VCaP (cell line): ENCODE measurements at regions not wholly inside any gene's neighbourhood (a gene's known extent, or its start where the extent isn't known, plus 50 kb on each side); places are given as distances from the start of the nearest gene placed in this dataset.

ENCODE experiments used
- H3K27ac ChIP-seq: fragments of 450-650 bp; 2 replicates; pipeline ENCODE4 v1.5.1; 2017
- CTCF ChIP-seq: fragments of 450-650 bp; conservative IDR thresholded peaks from 2 replicates; pipeline ENCODE4 v1.5.1; 2017; ENCODE audit warnings: mild to moderate bottlenecking, moderate library complexity

- no peak for TF ChIP-seq CTCF
- no peak overlapping the region for H3K27ac ChIP-seq
Measured at GRCh38 chr21:32065654-32066053, 192.8 kb downstream of the HUNK start.

GRCh38 chr21:32064281-32064910, 191.6 kb downstream of the HUNK start:
- no peak for TF ChIP-seq CTCF
- H3K27ac ChIP-seq: no peak overlapping the region

GRCh38 chr21:32062591-32063227, 189.9 kb downstream of the HUNK start:
- no peak overlapping the region for H3K27ac ChIP-seq
- no peak for TF ChIP-seq CTCF

DNA sequence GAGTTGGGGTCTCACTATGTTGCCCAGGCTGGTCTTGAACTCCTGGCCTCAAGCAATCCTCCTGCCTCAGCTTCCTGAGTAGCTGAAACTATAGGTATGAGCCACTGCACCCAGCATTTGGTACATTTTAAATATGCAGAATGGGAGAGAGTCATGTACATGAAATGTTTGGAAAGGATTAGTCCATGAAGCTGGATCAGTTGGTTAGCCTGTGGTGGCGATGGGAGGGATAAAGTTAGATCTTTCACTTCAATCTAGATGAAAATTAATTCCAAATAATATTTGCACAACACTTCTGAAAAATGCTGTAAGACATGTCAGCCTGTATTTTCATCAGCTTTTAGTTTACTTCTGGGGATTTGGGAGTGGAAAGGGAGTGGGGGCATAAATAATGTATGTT, 188.9 kb downstream of the HUNK start:
- no peak overlapping the region for H3K27ac ChIP-seq
- no peak for TF ChIP-seq CTCF

DNA sequence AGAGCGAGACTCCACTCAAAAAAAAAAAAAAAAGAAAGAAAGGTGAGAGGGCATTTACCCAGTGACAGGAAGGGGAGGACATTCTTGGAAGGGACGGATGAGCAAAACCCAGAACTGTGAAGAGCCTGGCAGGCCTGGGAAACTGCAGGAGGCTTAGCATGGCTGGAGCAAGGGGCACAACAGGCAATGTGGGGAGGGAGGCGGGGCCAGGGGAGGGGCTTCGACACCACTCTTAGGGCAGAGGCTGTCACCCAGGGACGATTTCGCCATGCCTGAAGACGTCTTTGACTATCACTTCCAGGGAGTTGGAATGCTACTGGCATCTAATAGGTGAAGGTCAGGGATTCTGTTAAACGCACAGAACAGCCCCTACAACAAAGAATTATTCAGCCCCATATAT, 184.0 kb downstream of the HUNK start:
- no peak overlapping the region for H3K27ac ChIP-seq
- no peak for TF ChIP-seq CTCF

GRCh38 chr21:32055305-32055704, 182.5 kb downstream of the HUNK start:
- H3K27ac ChIP-seq: no peak overlapping the region
- no peak for TF ChIP-seq CTCF
